ENCODE measurements at regions not wholly inside any gene's neighbourhood (a gene's known extent, or its start where the extent isn't known, plus 50 kb on each side); places are given as distances from the start of the nearest gene placed in this dataset.

- no peak for DNase-seq
These were observed 207.5 kb upstream of the RTL1 start for GRCh38 chr14:101110729-101111619.

- DNase-seq, result no peak
These were observed 208.2 kb upstream of the RTL1 start for GRCh38 chr14:101111620-101112290.

GRCh38 chr14:101112351-101113107, 209.0 kb upstream of the RTL1 start:
- no peak for DNase-seq

DNA sequence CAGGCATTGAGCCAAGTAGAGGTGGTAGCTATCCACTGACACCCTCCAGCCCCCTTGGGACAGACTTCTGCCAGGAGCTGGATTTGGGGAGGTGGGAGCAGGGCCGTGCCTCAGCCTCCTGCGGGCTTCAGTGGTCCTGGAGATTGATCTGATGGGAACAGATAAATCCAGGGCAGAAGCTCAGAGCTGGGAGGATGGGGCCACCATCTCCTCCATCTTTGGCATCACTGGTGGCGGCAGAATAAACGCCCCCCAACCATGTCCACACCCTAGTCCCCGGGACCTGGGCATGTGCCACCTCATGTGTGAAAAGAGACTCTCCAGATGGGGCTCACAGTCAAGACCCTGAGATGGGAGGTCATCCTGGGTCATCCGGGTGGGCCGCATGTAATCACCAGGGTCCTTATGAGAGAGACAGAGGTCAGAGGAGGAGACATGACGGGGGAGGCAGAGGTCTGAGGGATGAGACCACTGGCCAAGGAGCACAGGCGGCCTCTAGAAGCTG, 209.6 kb upstream of the RTL1 start:
- DNase-seq, result no peak

DNA sequence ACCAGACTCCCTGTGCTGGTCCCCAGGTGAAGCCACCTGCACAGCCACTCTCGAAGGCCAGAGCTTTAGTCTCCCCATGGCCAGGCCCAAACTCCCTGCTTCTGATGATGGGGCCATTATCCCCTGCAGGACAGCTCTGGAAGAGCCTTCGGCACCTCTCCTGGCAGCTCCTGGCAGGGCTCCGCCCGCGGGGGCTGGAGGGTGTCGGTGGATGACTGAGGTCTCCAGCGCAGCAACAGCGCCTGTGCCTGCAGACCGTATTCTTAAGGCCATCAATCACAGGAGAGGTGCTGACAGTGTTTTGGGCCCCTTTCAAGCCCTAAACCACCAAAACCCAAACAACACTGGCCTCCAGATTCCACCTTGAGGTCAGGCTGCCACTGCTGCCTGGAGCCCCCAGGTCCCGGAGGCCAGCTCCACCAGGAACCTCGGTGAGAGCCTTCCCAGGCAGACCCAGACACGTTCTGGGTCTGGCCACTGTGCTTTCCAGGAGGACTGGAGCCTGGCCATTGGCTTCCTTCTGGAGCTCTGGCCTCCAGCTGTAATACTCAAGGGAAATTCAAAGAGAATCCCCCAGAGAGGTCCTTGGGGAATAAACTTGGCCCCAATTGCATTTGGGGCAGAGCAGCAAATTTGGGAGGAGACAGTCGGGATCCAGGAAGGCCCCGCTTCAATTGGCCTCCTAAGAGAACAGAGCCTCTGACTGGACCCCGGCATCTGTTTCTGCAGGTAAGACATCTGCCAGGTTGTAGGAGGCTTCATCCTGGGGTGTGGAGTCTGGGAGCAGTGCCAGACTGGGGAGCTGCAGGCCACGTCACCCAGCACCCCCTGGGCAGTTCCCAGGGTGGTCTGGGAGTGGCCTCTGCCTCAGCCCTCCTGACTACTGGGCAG, 210.6 kb upstream of the RTL1 start:
- no peak for DNase-seq

- DNase-seq, result no peak
These were observed 211.4 kb upstream of the RTL1 start for GRCh38 chr14:101114726-101115515.

DNA sequence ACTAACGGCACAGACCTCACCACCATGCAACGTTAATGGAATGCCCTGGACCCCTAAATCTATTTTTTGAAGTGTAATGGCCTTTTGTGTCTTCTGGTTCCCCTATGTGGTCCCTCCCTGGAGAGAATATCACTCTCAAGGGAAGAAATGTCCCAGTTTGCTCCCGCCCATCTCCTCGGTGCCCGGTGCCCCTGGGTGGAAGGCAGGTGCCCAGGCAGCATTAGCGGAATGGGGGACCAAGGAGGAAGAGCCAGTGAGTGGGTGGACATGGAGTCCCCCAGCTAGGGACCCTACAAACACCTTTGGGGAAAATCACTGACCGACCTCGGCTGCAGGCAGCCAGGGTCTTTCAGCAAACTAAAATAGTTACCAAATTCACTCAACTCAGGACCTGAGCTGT, 212.1 kb upstream of the RTL1 start:
- DNase-seq, result no peak

DNA sequence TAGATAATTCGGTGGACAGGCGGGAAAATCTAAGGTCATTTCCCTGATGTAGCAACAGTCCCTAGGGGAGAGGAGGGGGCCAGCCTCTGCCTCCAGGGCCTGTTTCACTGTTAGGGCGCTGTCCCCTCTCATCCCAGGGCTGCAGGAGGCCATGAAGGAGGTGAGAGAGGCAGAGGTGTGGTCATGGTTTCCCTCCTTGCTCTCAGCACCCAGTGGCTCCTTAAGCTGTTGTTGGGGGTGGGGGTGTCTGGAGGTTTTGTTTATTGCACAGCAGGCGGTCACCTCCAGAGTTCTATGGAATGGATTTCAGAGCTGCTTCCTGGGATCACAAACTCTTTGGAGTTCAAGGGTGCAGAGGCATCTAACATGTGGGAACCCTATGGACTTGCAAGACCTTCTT, 212.5 kb upstream of the RTL1 start:
- no peak for DNase-seq

GRCh38 chr14:101116486-101117130, 213.1 kb upstream of the RTL1 start:
- no peak for DNase-seq

DNA sequence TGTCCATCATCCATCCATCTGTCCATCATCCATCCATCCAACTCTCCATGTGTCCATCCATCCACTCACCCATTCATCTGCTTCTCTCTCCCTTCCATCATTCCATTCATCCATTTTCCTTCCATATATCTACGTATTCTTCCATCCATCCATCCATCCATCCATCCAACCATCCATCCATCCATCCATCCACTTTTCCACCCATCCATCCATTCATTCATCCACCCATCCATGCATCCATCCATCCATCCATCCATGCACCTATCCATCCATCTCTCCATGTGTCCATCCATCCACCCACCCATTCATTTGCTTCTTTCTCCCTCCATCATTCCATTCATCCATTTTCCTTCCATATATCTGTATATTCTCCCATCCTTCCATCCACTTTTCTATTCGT, 214.0 kb upstream of the RTL1 start:
- no peak for DNase-seq

GRCh38 chr14:101118233-101118632, 214.7 kb upstream of the RTL1 start:
- no peak for DNase-seq

GRCh38 chr14:101118746-101119591, 215.4 kb upstream of the RTL1 start:
- DNase-seq, result peak; percentile 70

DNA sequence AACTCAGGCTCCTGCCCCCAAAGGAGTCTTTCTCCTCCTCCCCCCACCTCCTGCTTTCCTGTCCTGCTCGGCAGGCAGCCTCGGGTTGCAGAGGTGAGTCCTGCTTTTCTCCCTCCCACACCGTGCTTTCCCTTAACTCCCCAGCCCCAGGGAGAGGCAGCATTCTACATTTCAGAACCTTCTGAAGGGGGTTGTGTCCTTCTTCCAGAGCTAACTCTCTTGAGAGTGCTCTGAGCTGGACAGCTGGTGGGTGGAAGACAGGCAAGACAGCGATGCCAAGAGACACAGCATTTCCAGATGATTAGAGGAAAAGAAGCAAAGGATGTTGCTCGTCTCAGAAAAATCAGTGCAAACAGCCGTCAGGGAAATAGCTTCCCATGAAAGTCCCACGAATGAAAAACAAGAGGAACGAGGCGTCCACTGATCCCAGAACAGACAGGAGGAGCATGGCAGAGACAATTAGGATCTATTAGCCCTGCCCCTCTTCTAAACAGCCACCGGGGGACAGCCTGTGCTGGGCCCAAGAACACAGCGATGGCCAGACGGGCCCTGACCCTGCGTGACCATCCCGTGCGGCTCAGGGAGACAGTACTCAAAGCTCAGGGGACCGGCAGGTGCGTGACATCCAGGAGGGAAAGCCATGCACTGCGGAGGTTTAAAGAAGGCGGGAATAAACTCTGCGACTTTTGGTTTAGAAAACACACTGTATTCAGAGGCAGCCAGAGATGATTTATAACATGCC, 216.5 kb upstream of the RTL1 start:
- no peak for DNase-seq

DNA sequence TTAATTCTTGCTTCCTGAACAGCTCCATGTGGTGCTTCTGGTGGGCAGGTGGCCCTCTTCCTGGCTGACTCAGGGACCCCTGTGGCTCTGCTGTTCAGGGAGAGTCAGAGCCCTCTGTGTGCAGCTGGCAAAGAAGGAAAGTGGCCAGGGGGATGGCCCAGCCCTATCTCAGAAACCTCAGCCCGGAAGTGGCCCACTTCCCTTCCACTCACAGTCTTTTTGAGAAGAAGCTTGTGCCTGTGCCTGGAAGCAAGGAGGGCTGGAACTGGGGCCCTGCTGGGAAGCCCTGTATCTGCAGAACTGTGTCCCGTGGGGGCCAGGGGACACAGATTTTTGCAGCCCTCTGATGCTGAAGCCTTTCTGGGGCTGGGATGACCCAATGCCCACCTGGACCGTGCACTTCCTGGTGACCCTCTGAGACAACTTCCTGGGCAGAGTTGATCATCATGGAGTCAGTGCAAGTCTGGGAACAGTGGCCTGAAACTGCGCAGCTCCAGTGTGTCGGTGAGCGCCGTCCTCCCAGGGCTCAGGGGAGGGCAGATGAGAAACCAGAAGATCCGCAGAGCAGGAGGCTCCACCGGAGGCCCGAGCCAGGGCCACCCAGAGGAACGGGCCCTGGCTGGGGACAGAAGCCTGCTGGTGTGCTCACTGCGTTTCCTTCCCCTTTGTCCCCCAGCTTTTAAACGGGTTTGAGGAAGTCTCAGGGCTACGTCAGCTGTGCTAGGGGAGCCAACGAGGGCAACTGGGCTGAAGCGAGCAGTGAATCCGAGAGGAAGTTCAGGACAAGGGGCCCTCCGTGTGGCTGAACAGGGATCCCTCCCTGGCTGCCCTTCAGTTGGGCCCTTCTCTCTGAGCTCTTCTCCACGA, 217.4 kb upstream of the RTL1 start:
- no peak for DNase-seq

DNA sequence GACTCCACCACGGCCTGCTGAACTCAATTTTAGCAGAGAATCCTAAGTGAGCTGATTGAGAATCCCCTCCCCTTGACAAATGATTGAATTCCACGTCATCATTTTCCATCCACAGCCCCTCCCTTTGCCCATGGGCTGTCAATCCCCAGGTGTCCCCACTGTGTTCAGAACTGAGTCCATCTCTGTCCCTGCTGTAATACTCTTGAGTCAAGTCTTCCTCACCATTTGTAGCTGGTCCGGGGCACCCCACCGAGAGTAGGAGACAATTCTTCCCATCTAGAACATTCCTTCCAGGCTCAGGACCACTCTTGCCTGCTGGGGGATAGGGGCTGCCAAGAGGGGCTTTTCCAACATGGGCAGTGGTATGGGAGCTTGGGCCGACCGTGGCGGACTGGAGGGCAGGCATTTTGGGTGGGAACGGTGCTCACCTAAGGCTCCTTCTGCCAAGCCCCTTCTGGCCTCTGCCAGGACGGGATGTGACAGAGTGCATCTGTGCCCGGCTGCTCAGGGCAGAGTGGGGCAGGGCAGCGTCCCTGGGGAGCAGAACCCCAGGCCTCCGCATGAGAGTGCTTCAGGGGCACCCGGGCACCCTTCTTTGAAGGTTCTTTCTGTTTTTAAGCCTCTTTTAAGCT, 218.1 kb upstream of the RTL1 start:
- DNase-seq, result no peak

- no peak for DNase-seq
These were observed 219.0 kb upstream of the RTL1 start for GRCh38 chr14:101122237-101123141.
